ENCODE measurements at regions not wholly inside any gene's neighbourhood (a gene's known extent, or its start where the extent isn't known, plus 50 kb on each side); places are given as distances from the start of the nearest gene placed in this dataset.
"Not testable (repeated sequence)": the region's sequence is repeated elsewhere in the genome, so short reads cannot be mapped to it uniquely, and the experiment has no call there.

GRCh38 chr11:24408202-24408601, 88.7 kb upstream of the LUZP2 start:
- no peak for TF ChIP-seq CTCF (IDR thresholded peaks at IDR 0.05; ENCODE audit: insufficient read depth, low read depth, low read length, missing control alignments)
- no peak overlapping the region for H3K4me3 ChIP-seq (ENCODE audit: low read length)
- no peak for DNase-seq (ENCODE audit: low read depth)

GRCh38 chr11:24411791-24412190, 85.1 kb upstream of the LUZP2 start:
- H3K4me3 ChIP-seq (ENCODE audit: low read length) = no peak overlapping the region
- DNase-seq (ENCODE audit: low read depth) = no peak
- TF ChIP-seq CTCF (IDR thresholded peaks at IDR 0.05; ENCODE audit: insufficient read depth, low read depth, low read length, missing control alignments) = no peak

- TF ChIP-seq CTCF (IDR thresholded peaks at IDR 0.05; ENCODE audit: insufficient read depth, low read depth, low read length, missing control alignments) = no peak
- no peak for DNase-seq (ENCODE audit: low read depth)
- H3K4me3 ChIP-seq (ENCODE audit: low read length) = no peak overlapping the region
These were observed 84.1 kb upstream of the LUZP2 start for GRCh38 chr11:24412722-24413121.

DNA sequence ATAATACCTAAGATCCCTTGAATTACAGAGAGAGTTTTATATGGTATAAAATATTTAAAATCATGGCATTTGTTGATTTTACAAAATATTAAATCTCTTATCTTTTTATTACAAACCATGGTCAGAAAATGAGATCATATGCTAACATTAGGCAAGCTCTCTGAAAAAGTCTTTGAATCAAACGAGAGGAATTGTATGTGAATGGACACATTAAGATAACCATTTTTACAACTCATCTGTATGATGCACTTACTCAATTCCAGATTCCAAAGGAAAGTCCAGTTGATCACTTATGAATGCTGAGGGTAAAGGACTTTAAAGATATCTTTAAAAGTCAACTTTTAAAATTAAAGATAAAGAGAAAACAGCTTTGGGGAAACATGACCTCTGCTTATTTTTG, 83.5 kb upstream of the LUZP2 start:
- H3K4me3 ChIP-seq (ENCODE audit: low read length) = no peak overlapping the region

GRCh38 chr11:24415955-24416636, 80.8 kb upstream of the LUZP2 start:
- not testable (repeated sequence) for H3K4me3 ChIP-seq (ENCODE audit: low read length); DNase-seq (ENCODE audit: low read depth)

More for the DNA sequence above, 83.5 kb upstream of the LUZP2 start:
- no peak for TF ChIP-seq CTCF (IDR thresholded peaks at IDR 0.05; ENCODE audit: insufficient read depth, low read depth, low read length, missing control alignments)
- DNase-seq (ENCODE audit: low read depth) = no peak

- no peak for TF ChIP-seq CTCF (IDR thresholded peaks at IDR 0.05; ENCODE audit: insufficient read depth, low read depth, low read length, missing control alignments)
- H3K4me3 ChIP-seq (ENCODE audit: low read length) = no peak overlapping the region
- no peak for DNase-seq (ENCODE audit: low read depth)
These were observed 75.1 kb upstream of the LUZP2 start for GRCh38 chr11:24421766-24422165.

DNA sequence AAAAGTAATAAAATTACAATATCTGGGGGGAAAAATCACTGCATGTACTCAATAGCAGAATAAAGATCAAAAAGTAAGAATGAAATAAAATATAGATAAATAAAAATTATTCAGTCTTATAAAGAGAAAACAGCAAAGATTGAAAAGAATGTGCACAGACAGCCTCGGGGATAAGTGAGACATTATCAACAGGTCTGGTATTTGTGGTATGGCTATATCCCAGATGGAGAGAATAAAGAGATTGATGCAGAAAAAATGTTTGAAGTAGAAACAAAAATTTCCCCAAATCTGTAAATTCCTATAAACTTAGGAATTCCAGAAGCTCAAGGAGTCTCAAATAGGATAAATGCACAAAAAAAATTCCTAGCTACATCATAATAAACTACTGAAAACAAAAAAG, 74.5 kb upstream of the LUZP2 start:
- no peak for TF ChIP-seq CTCF (IDR thresholded peaks at IDR 0.05; ENCODE audit: insufficient read depth, low read depth, low read length, missing control alignments)
- DNase-seq (ENCODE audit: low read depth) = no peak
- H3K4me3 ChIP-seq (ENCODE audit: low read length) = no peak overlapping the region
